Chondrocyte (in vitro differentiated cells): ENCODE measurements at regions not wholly inside any gene's neighbourhood (a gene's known extent, or its start where the extent isn't known, plus 50 kb on each side); places are given as distances from the start of the nearest gene placed in this dataset.

Experiments
- DNase-seq: peaks from one replicate; pipeline ENCODE4 v3.0.0; 2021; ENCODE audit warnings: mixed read lengths, low spot score
- H3K27ac Mint-ChIP-seq: one replicate; pipeline ENCODE4 v1.8.0; 2021; ENCODE audit warnings: mild to moderate bottlenecking, moderate library complexity, mixed read lengths; ENCODE audit not compliant: unreplicated experiment
- H3K27me3 Mint-ChIP-seq: 2 replicates; pipeline ENCODE4 v1.8.0; 2021; ENCODE audit warnings: low read depth, mixed read lengths
- H3K36me3 Mint-ChIP-seq: 2 replicates; pipeline ENCODE4 v1.8.0; 2021; ENCODE audit warnings: low read depth, mixed read lengths
- H3K4me1 Mint-ChIP-seq: 2 replicates; pipeline ENCODE4 v1.8.0; 2021; ENCODE audit warnings: low read depth, mild to moderate bottlenecking, mixed read lengths
- H3K4me3 Mint-ChIP-seq: one replicate; pipeline ENCODE4 v1.8.0; 2021; ENCODE audit warnings: mild to moderate bottlenecking, moderate library complexity, mixed read lengths; ENCODE audit not compliant: unreplicated experiment
- H3K9me3 Mint-ChIP-seq: 2 replicates; pipeline ENCODE4 v1.8.0; 2021; ENCODE audit warnings: low read depth, mixed read lengths
- TF ChIP-seq, protein P1 (sequence below): fragments of 200-600 bp; sonication (generic); IDR thresholded peaks from 2 replicates; pipeline ENCODE4 v1.5.0; 2021; ENCODE audit warnings: antibody characterized with exemption, mild to moderate bottlenecking, moderate library complexity

GRCh38 chr18:22047485-22047884 lies 121.9 kb upstream of the GATA6 start:
- H3K27ac Mint-ChIP-seq: no peak overlapping the region
- peaks cover 5% of the 10 kb centered on the region for H3K4me1 Mint-ChIP-seq
- no peak overlapping the region for H3K4me3 Mint-ChIP-seq
- TF ChIP-seq, protein P1, sequence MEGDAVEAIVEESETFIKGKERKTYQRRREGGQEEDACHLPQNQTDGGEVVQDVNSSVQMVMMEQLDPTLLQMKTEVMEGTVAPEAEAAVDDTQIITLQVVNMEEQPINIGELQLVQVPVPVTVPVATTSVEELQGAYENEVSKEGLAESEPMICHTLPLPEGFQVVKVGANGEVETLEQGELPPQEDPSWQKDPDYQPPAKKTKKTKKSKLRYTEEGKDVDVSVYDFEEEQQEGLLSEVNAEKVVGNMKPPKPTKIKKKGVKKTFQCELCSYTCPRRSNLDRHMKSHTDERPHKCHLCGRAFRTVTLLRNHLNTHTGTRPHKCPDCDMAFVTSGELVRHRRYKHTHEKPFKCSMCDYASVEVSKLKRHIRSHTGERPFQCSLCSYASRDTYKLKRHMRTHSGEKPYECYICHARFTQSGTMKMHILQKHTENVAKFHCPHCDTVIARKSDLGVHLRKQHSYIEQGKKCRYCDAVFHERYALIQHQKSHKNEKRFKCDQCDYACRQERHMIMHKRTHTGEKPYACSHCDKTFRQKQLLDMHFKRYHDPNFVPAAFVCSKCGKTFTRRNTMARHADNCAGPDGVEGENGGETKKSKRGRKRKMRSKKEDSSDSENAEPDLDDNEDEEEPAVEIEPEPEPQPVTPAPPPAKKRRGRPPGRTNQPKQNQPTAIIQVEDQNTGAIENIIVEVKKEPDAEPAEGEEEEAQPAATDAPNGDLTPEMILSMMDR: no peak
- no peaks in the 10 kb centered on the region for H3K9me3 Mint-ChIP-seq
- no peak for DNase-seq
- H3K36me3 Mint-ChIP-seq: no peaks in the 10 kb centered on the region
- peaks cover 45% of the 10 kb centered on the region for H3K27me3 Mint-ChIP-seq

- H3K4me1 Mint-ChIP-seq: peaks cover 5% of the 10 kb centered on the region
- TF ChIP-seq, protein P1: no peak
- no peak overlapping the region for H3K27ac Mint-ChIP-seq
- no peaks in the 10 kb centered on the region for H3K9me3 Mint-ChIP-seq
- peaks cover 42% of the 10 kb centered on the region for H3K27me3 Mint-ChIP-seq
- no peak overlapping the region for H3K4me3 Mint-ChIP-seq
- DNase-seq: no peak
- no peaks in the 10 kb centered on the region for H3K36me3 Mint-ChIP-seq
Measured at GRCh38 chr18:22048221-22048620, 121.2 kb upstream of the GATA6 start.

DNA sequence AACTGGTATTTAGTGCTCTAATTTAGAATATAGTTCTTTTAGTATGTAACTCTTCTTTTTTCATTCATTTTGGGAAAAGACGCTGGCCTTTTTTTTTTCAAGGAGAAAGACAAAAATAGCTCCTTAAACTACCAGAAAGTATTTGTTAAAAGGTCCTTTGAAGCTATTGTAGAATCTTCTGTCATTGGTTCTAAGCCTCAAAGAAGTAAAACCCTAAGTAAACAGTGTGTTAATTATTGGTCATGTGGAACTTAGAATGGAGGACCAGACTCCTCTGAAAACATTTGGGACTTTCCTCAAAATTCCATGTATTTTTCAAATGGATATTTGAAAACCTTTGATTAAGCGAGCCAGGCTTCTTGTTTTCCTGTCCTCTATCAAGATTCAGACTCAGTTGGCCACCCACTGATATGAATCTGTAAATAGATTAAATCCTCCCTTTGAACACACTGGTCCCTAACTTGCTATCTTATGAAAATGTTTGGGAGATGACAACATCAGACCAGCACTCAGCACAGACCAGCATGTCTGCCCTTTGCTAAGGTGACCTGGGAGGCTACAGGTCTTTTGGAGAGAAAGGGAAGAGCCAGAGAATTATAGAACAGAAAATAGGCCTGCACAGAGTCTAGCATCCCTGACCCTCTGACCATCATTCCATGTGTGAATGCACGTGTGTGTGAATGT lies 120.3 kb upstream of the GATA6 start:
- TF ChIP-seq, protein P1: no peak
- peaks cover 1% of the 10 kb centered on the region for H3K36me3 Mint-ChIP-seq
- H3K27me3 Mint-ChIP-seq: peaks cover 35% of the 10 kb centered on the region
- peaks cover 2% of the 10 kb centered on the region for H3K9me3 Mint-ChIP-seq
- peaks cover 5% of the 10 kb centered on the region for H3K4me1 Mint-ChIP-seq
- no peak for DNase-seq
- no peak overlapping the region for H3K27ac Mint-ChIP-seq
- no peak overlapping the region for H3K4me3 Mint-ChIP-seq

- H3K4me1 Mint-ChIP-seq: peaks cover 5% of the 10 kb centered on the region
- TF ChIP-seq, protein P1: no peak
- no peak overlapping the region for H3K4me3 Mint-ChIP-seq
- peaks cover 7% of the 10 kb centered on the region for H3K36me3 Mint-ChIP-seq
- peaks cover 11% of the 10 kb centered on the region for H3K27me3 Mint-ChIP-seq
- no peak for DNase-seq
- peaks cover 9% of the 10 kb centered on the region for H3K9me3 Mint-ChIP-seq
- H3K27ac Mint-ChIP-seq: no peak overlapping the region
Measured at GRCh38 chr18:22052405-22053105, 116.8 kb upstream of the GATA6 start.

- DNase-seq: no peak
- peaks cover 4% of the 10 kb centered on the region for H3K4me1 Mint-ChIP-seq
- peaks cover 6% of the 10 kb centered on the region for H3K27me3 Mint-ChIP-seq
- no peak overlapping the region for H3K27ac Mint-ChIP-seq
- no peak overlapping the region for H3K4me3 Mint-ChIP-seq
- H3K9me3 Mint-ChIP-seq: peaks cover 9% of the 10 kb centered on the region
- TF ChIP-seq, protein P1: no peak
- H3K36me3 Mint-ChIP-seq: peaks cover 7% of the 10 kb centered on the region
Measured at GRCh38 chr18:22055466-22056238, 113.7 kb upstream of the GATA6 start.
